GM12872 (cell line): ENCODE measurements at regions not wholly inside any gene's neighbourhood (a gene's known extent, or its start where the extent isn't known, plus 50 kb on each side); places are given as distances from the start of the nearest gene placed in this dataset.

Source experiments
- CTCF ChIP-seq: IDR thresholded peaks from 3 replicates; pipeline ENCODE4 v1.5.1; 2011; ENCODE audit warnings: low read depth, mild to moderate bottlenecking, low read length, moderate library complexity; ENCODE audit not compliant: insufficient read depth

GRCh38 chr20:22901921-22902320 is 133.2 kb upstream of the SSTR4 start:
- TF ChIP-seq CTCF = no peak

- TF ChIP-seq CTCF = no peak
Measured at GRCh38 chr20:22904386-22904785, 130.7 kb upstream of the SSTR4 start.

GRCh38 chr20:22904905-22905304 is 130.2 kb upstream of the SSTR4 start:
- no peak for TF ChIP-seq CTCF

- no peak for TF ChIP-seq CTCF
Measured at GRCh38 chr20:22905658-22906057, 129.5 kb upstream of the SSTR4 start.

- TF ChIP-seq CTCF = no peak
Measured at GRCh38 chr20:22908437-22908836, 126.7 kb upstream of the SSTR4 start.

GRCh38 chr20:22908944-22909343 is 126.2 kb upstream of the SSTR4 start:
- no peak for TF ChIP-seq CTCF

- no peak for TF ChIP-seq CTCF
Measured at GRCh38 chr20:22909436-22909835, 125.7 kb upstream of the SSTR4 start.
